GM21515 (cell line): ENCODE measurements at regions not wholly inside any gene's neighbourhood (a gene's known extent, or its start where the extent isn't known, plus 50 kb on each side); places are given as distances from the start of the nearest gene placed in this dataset.

Experiments
- ATAC-seq: cut with Tn5 transposase; IDR thresholded peaks from one replicate; pipeline ENCODE4 v1.9.1; 2021; ENCODE audit not compliant: unreplicated experiment

GRCh38 chr7:130990178-130990832 is 256.3 kb upstream of the KLF14 start:
- ATAC-seq, result no peak

GRCh38 chr7:130993671-130994365 is 259.8 kb upstream of the KLF14 start:
- no peak for ATAC-seq

GRCh38 chr7:130994378-130995115 is 260.5 kb upstream of the KLF14 start:
- no peak for ATAC-seq

- ATAC-seq, result no peak
Observed at GRCh38 chr7:130995252-130996081, 261.5 kb upstream of the KLF14 start.

- ATAC-seq, result no peak
Observed at GRCh38 chr7:130996205-130996832, 262.3 kb upstream of the KLF14 start.

GRCh38 chr7:130996833-130997231 is 262.8 kb upstream of the KLF14 start:
- no peak for ATAC-seq

- no peak for ATAC-seq
Observed at GRCh38 chr7:130998993-130999602, 265.1 kb upstream of the KLF14 start.

- ATAC-seq, result no peak
Observed at GRCh38 chr7:130999926-131000325, 265.9 kb upstream of the KLF14 start.

GRCh38 chr7:131000389-131000788 is 266.4 kb upstream of the KLF14 start:
- no peak for ATAC-seq

- ATAC-seq, result no peak
Observed at GRCh38 chr7:131000873-131001272, 266.9 kb upstream of the KLF14 start.

- no peak for ATAC-seq
Observed at GRCh38 chr7:131002600-131002999, 268.6 kb upstream of the KLF14 start.

GRCh38 chr7:131003634-131004033 is 269.6 kb upstream of the KLF14 start:
- ATAC-seq, result no peak

GRCh38 chr7:131004371-131004770 is 270.4 kb upstream of the KLF14 start:
- ATAC-seq, result no peak

GRCh38 chr7:131007439-131008330 is 273.7 kb upstream of the KLF14 start:
- no peak for ATAC-seq

GRCh38 chr7:131008840-131009711 is 275.1 kb upstream of the KLF14 start:
- no peak for ATAC-seq

- no peak for ATAC-seq
Observed at GRCh38 chr7:131010029-131010716, 276.2 kb upstream of the KLF14 start.

- no peak for ATAC-seq
Observed at GRCh38 chr7:131010717-131011431, 276.9 kb upstream of the KLF14 start.
